ENCODE measurements at regions not wholly inside any gene's neighbourhood (a gene's known extent, or its start where the extent isn't known, plus 50 kb on each side); places are given as distances from the start of the nearest gene placed in this dataset.

- Histone ChIP-seq H3K9me2 (no peaks in the 10 kb centered on the region), H3K36me3 (replicated peaks in 1 of 2; ENCODE audit: control insufficient read depth in 1 of 2, insufficient read depth in 2 of 2, low read length in 1 of 2) (no peaks in the 10 kb centered on the region), H3F3A (replicated peaks; ENCODE audit: insufficient read depth) (no peaks in the 10 kb centered on the region), H4K20me1 (ENCODE audit: insufficient read depth) (no peaks in the 10 kb centered on the region), H3K79me2 (ENCODE audit: insufficient read depth) (no peaks in the 10 kb centered on the region), H3K4me1 (ENCODE audit: control insufficient read depth in 1 of 2, insufficient read depth in 2 of 2, low read depth in 1 of 2, low read length in 1 of 2) (no peaks in the 10 kb centered on the region), H3K4me2 (no peak overlapping the region), H3K4me3 (ENCODE audit: low read depth in 2 of 2, low read length in 1 of 2) (no peak overlapping the region), H2AFZ (ENCODE audit: low read depth) (no peak overlapping the region), H3K27ac (ENCODE audit: low read depth in 2 of 2, low read length in 1 of 2) (no peak overlapping the region), H3K27me3 (ENCODE audit: insufficient read depth) (no peaks in the 10 kb centered on the region), H3K9ac (no peak overlapping the region), H3K9me3 (no peaks in the 10 kb centered on the region)
- POLR2A ChIA-PET: no interaction called here
- 16% methylated on average over 5 of the region's 5 CpGs for WGBS (ENCODE audit: low lambda C conversion rate)
- TF ChIP-seq ZBTB33 (IDR thresholded peaks at IDR 0.05; ENCODE audit: borderline replicate concordance, low read depth) (no peak), TEAD4 (IDR thresholded peaks at IDR 0.05; ENCODE audit: borderline replicate concordance, insufficient read depth) (no peak), GATA2 (CRISPR knock-in tag; IDR thresholded peaks at IDR 0.05) (no peak), RAD21 (IDR thresholded peaks at IDR 0.05; ENCODE audit: low read length) (no peak), CHD2 (IDR thresholded peaks at IDR 0.05; ENCODE audit: low read length, partially characterized antibody) (no peak), GABPA (IDR thresholded peaks at IDR 0.05; ENCODE audit: low read depth) (no peak), FOSL2 (IDR thresholded peaks at IDR 0.05; ENCODE audit: borderline replicate concordance, low read depth) (no peak), RFX5 (IDR thresholded peaks at IDR 0.05; ENCODE audit: low read length) (no peak), TAF1 (IDR thresholded peaks at IDR 0.05; ENCODE audit: borderline replicate concordance, low read depth, low read length) (no peak), USF2 (IDR thresholded peaks at IDR 0.05; ENCODE audit: borderline replicate concordance, low read depth, low read length) (no peak), SMC3 (IDR thresholded peaks at IDR 0.05; ENCODE audit: low read depth, low read length) (no peak), EP300 (IDR thresholded peaks at IDR 0.05; ENCODE audit: borderline replicate concordance in 1 of 2, low read depth in 1 of 2, low read length in 1 of 2) (no peak)
- TF ChIP-seq, protein P1, sequence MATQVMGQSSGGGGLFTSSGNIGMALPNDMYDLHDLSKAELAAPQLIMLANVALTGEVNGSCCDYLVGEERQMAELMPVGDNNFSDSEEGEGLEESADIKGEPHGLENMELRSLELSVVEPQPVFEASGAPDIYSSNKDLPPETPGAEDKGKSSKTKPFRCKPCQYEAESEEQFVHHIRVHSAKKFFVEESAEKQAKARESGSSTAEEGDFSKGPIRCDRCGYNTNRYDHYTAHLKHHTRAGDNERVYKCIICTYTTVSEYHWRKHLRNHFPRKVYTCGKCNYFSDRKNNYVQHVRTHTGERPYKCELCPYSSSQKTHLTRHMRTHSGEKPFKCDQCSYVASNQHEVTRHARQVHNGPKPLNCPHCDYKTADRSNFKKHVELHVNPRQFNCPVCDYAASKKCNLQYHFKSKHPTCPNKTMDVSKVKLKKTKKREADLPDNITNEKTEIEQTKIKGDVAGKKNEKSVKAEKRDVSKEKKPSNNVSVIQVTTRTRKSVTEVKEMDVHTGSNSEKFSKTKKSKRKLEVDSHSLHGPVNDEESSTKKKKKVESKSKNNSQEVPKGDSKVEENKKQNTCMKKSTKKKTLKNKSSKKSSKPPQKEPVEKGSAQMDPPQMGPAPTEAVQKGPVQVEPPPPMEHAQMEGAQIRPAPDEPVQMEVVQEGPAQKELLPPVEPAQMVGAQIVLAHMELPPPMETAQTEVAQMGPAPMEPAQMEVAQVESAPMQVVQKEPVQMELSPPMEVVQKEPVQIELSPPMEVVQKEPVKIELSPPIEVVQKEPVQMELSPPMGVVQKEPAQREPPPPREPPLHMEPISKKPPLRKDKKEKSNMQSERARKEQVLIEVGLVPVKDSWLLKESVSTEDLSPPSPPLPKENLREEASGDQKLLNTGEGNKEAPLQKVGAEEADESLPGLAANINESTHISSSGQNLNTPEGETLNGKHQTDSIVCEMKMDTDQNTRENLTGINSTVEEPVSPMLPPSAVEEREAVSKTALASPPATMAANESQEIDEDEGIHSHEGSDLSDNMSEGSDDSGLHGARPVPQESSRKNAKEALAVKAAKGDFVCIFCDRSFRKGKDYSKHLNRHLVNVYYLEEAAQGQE (IDR thresholded peaks at IDR 0.05; ENCODE audit: low read depth, low read length): no peak
- no peak for DNase-seq
- CTCF ChIA-PET: no interaction called here
These were observed 141.9 kb downstream of the FCRL5 start for GRCh38 chr1:157410457-157410856.

Data from SK-N-SH (cell line).